Tibial nerve (tissue), 4 donors: ENCODE measurements at regions not wholly inside any gene's neighbourhood (a gene's known extent, or its start where the extent isn't known, plus 50 kb on each side); places are given as distances from the start of the nearest gene placed in this dataset.

Experiments
- EP300 ChIP-seq, 2 donors: sonication (generic); formaldehyde crosslinking; IDR thresholded peaks; one replicate each; pipeline ENCODE4 v1.6.1; 2017; ENCODE audit warnings: antibody characterized with exemption in 2 of 2, mild to moderate bottlenecking in 1 of 2
- TF ChIP-seq, protein P1 (sequence below), 5 experiments: fragments of 200-600 bp in 3 of 5; fragments of 450-650 bp in 2 of 5; sonication (generic) in 3 of 5; IDR thresholded peaks; one replicate each; pipeline ENCODE4 v1.5.1; 2016 to 2019; ENCODE audit warnings: antibody characterized with exemption in 5 of 5, mild to moderate bottlenecking in 3 of 5, moderate library complexity in 2 of 5

GRCh38 chr5:92329759-92330158 lies 946.6 kb upstream of the ARRDC3 start:
- TF ChIP-seq, protein P1, sequence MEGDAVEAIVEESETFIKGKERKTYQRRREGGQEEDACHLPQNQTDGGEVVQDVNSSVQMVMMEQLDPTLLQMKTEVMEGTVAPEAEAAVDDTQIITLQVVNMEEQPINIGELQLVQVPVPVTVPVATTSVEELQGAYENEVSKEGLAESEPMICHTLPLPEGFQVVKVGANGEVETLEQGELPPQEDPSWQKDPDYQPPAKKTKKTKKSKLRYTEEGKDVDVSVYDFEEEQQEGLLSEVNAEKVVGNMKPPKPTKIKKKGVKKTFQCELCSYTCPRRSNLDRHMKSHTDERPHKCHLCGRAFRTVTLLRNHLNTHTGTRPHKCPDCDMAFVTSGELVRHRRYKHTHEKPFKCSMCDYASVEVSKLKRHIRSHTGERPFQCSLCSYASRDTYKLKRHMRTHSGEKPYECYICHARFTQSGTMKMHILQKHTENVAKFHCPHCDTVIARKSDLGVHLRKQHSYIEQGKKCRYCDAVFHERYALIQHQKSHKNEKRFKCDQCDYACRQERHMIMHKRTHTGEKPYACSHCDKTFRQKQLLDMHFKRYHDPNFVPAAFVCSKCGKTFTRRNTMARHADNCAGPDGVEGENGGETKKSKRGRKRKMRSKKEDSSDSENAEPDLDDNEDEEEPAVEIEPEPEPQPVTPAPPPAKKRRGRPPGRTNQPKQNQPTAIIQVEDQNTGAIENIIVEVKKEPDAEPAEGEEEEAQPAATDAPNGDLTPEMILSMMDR (IDR thresholded peaks at IDR 0.05) = no peak
- no peak for TF ChIP-seq EP300 (IDR thresholded peaks at IDR 0.05)
